Tibial nerve (tissue), 4 donors: ENCODE measurements at regions not wholly inside any gene's neighbourhood (a gene's known extent, or its start where the extent isn't known, plus 50 kb on each side); places are given as distances from the start of the nearest gene placed in this dataset.
A peak's percentile ranks its signal among the peaks of the same experiment; 100 is the strongest.

Experiments used
- DNase-seq, 2 donors: peaks; one replicate each; pipeline ENCODE4 v3.0.0-alpha.2; 2019; ENCODE audit warnings: low spot score in 2 of 2
- H3K27ac ChIP-seq, 4 donors: fragments of 200-600 bp; sonication (generic) in 3 of 4; one replicate each; pipeline ENCODE4 v1.5.1; 2017 to 2019; ENCODE audit warnings: mild to moderate bottlenecking in 1 of 4
- H3K27me3 ChIP-seq, 2 donors: fragments of 200-600 bp; sonication (generic) in 1 of 2; one replicate each; pipeline versions ENCODE4 v1.5.1 to v1.6.0; 2017 to 2019
- H3K36me3 ChIP-seq, 3 donors: fragments of 200-600 bp; sonication (generic); one replicate each; pipeline ENCODE4 v1.5.1; 2018 to 2019
- H3K4me1 ChIP-seq, 4 donors: fragments of 200-600 bp; sonication (generic) in 3 of 4; one replicate each; pipeline ENCODE4 v1.5.1; 2017 to 2019
- H3K4me3 ChIP-seq, 4 donors: fragments of 200-600 bp; sonication (generic) in 3 of 4; one replicate each; pipeline ENCODE4 v1.5.1; 2017 to 2019; ENCODE audit warnings: mild to moderate bottlenecking in 1 of 4, moderate library complexity in 1 of 4
- H3K9me3 ChIP-seq, 4 donors: fragments of 200-600 bp; sonication (generic) in 3 of 4; one replicate each; pipeline ENCODE4 v1.5.1; 2017 to 2019
- CTCF ChIP-seq, 5 experiments: fragments of 200-600 bp in 3 of 5; fragments of 450-650 bp in 2 of 5; sonication (generic) in 3 of 5; IDR thresholded peaks; one replicate each; pipeline ENCODE4 v1.5.1; 2016 to 2019; ENCODE audit warnings: antibody characterized with exemption in 5 of 5, mild to moderate bottlenecking in 3 of 5, moderate library complexity in 2 of 5
- EP300 ChIP-seq, 2 donors: sonication (generic); formaldehyde crosslinking; IDR thresholded peaks; one replicate each; pipeline ENCODE4 v1.6.1; 2017; ENCODE audit warnings: antibody characterized with exemption in 2 of 2, mild to moderate bottlenecking in 1 of 2
- POLR2A ChIP-seq, 2 donors: fragments of 450-650 bp; IDR thresholded peaks; one replicate each; pipeline ENCODE4 v1.6.1; 2017; ENCODE audit warnings: antibody characterized with exemption in 2 of 2, mild to moderate bottlenecking in 2 of 2, moderate library complexity in 2 of 2
- WGBS, 2 donors: methylation state at CpG; one replicate each; pipeline ENCODE4 v1.1.5; 2018; 5-methylcytosine and 5-hydroxymethylcytosine counted together

GRCh38 chr5:89127191-89127590 is 244.2 kb upstream of the MEF2C start:
- H3K36me3 ChIP-seq: no peaks in the 10 kb centered on the region
- no peaks in the 10 kb centered on the region for H3K4me1 ChIP-seq
- TF ChIP-seq POLR2A (IDR thresholded peaks at IDR 0.05) (no peak), EP300 (IDR thresholded peaks at IDR 0.05) (no peak), CTCF (IDR thresholded peaks at IDR 0.05) (no peak)
- H3K27me3 ChIP-seq: no peaks in the 10 kb centered on the region
- H3K27ac ChIP-seq: no peak overlapping the region
- no peaks in the 10 kb centered on the region for H3K9me3 ChIP-seq
- H3K4me3 ChIP-seq: no peak overlapping the region
- no peak for DNase-seq
- 68 to 73% methylated on average over 3 of the region's 3 CpGs for WGBS, 2 donors

DNA sequence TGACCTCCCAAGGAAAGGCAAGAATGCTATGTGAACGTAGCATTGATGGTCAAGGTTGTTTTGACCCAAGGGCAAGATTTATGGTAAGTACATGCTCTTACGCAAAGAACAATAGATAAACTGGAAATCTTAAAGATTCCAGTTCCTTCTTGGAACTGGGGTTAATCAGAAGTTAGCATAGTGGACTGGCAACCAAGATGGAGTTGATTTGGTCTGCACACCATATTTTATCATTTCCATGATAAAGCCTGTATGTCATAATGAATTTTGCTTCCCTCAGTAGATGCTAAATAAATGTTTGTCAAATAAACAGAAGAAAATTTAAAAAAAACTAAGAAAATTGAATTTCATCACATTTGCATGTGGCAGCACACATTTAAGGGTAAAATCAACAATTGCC is 242.4 kb upstream of the MEF2C start:
- TF ChIP-seq EP300 (IDR thresholded peaks at IDR 0.05): no peak
- TF ChIP-seq CTCF (IDR thresholded peaks at IDR 0.05): no peak
- TF ChIP-seq POLR2A (IDR thresholded peaks at IDR 0.05): no peak
- no peak overlapping the region for H3K4me3 ChIP-seq
- no peaks in the 10 kb centered on the region for H3K4me1 ChIP-seq
- H3K27me3 ChIP-seq: no peaks in the 10 kb centered on the region
- H3K27ac ChIP-seq: no peak overlapping the region
- H3K9me3 ChIP-seq: no peaks in the 10 kb centered on the region
- H3K36me3 ChIP-seq: no peaks in the 10 kb centered on the region
- WGBS, 2 donors: 90 to 92% methylated on average over 2 of the region's 2 CpGs
- DNase-seq: no peak

- WGBS, 2 donors: 87 to 90% methylated on average over 2 of the region's 2 CpGs
- no peak overlapping the region for H3K4me3 ChIP-seq
- H3K27ac ChIP-seq: no peak overlapping the region
- TF ChIP-seq EP300 (IDR thresholded peaks at IDR 0.05) (no peak), CTCF (IDR thresholded peaks at IDR 0.05) (no peak)
- H3K27me3 ChIP-seq: no peaks in the 10 kb centered on the region
- DNase-seq: no peak
- no peaks in the 10 kb centered on the region for H3K36me3 ChIP-seq
- no peaks in the 10 kb centered on the region for H3K4me1 ChIP-seq
- H3K9me3 ChIP-seq: no peaks in the 10 kb centered on the region
These were observed 240.6 kb upstream of the MEF2C start for GRCh38 chr5:89123581-89123980.

GRCh38 chr5:89120719-89121118 is 237.7 kb upstream of the MEF2C start:
- H3K9me3 ChIP-seq: no peaks in the 10 kb centered on the region
- no peaks in the 10 kb centered on the region for H3K36me3 ChIP-seq
- TF ChIP-seq CTCF (IDR thresholded peaks at IDR 0.05) (no peak), POLR2A (IDR thresholded peaks at IDR 0.05) (no peak), EP300 (IDR thresholded peaks at IDR 0.05) (peak in 1 of 2 donors; percentile 78)
- H3K4me3 ChIP-seq: no peak overlapping the region
- no peaks in the 10 kb centered on the region for H3K4me1 ChIP-seq
- no peak overlapping the region for H3K27ac ChIP-seq
- peak in 1 of 2 donors; percentile 38 for DNase-seq
- no peaks in the 10 kb centered on the region for H3K27me3 ChIP-seq
- WGBS, 2 donors: 82 to 89% methylated on average over 3 of the region's 3 CpGs

DNA sequence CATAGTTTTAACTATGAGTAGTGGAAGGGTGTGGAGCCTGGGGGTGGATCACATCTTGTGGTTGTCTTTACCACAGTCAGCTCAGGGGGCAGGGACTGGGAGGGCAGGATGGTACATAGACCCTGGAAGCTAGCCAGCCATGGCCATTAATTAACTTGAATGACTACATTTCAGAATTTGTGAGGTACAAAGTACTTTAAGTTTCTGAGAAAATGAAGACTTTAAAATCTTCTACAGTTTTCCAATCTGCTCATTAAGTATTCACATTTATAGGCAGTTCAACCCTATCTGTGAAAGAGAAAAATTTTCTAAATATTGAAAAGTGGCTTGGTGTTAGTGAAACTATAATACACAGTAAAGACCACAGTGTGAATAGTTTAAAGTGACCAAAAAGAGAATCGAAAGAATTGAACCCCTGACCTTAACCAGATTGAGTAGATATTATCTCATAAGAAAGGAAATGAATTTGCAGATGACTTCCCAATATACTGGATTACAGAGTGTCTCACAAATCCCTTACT is 234.2 kb upstream of the MEF2C start:
- Histone ChIP-seq H3K9me3 (no peaks in the 10 kb centered on the region), H3K4me1 (no peaks in the 10 kb centered on the region), H3K4me3 (no peak overlapping the region), H3K36me3 (no peaks in the 10 kb centered on the region), H3K27ac (no peak overlapping the region), H3K27me3 (no peaks in the 10 kb centered on the region)
- TF ChIP-seq POLR2A (IDR thresholded peaks at IDR 0.05) (no peak), EP300 (IDR thresholded peaks at IDR 0.05) (no peak), CTCF (IDR thresholded peaks at IDR 0.05) (no peak)
- DNase-seq: no peak
- WGBS, 2 donors: 52 to 68% methylated on average over 1 of the region's 1 CpG
